ENCODE measurements at regions not wholly inside any gene's neighbourhood (a gene's known extent, or its start where the extent isn't known, plus 50 kb on each side); places are given as distances from the start of the nearest gene placed in this dataset.

- H4K20me1 ChIP-seq (replicated peaks; ENCODE audit: insufficient read depth): no peaks in the 10 kb centered on the region
- Mint-ChIP-seq H3K4me1 (peaks cover under 1% of the 10 kb centered on the region; the same call in 1 of the 3 replicates), H3K4me3 (no peak overlapping the region), H3K27me3 (ENCODE audit: insufficient read depth, low read depth, poor library complexity) (peaks cover under 1% of the 10 kb centered on the region), H3K9me3 (peaks cover 4% of the 10 kb centered on the region; the same call in 2 of the 3 replicates), H3K36me3 (ENCODE audit: low read depth) (peaks cover 6% of the 10 kb centered on the region), H3K27ac (no peak overlapping the region)
- no peaks in the 10 kb centered on the region for H3K79me2 ChIP-seq (replicated peaks; ENCODE audit: insufficient read depth)
- H3F3A ChIP-seq (replicated peaks; ENCODE audit: low read depth): no peaks in the 10 kb centered on the region
- no peak overlapping the region for H3K27ac ChIP-seq (ENCODE audit: low read depth)
- no peaks in the 10 kb centered on the region for H3K9me2 ChIP-seq (ENCODE audit: insufficient read depth)
- DNase-seq (ENCODE audit: low spot score): no peak
- H3K4me3 ChIP-seq: no peak overlapping the region
- no peak for ATAC-seq
- no peak overlapping the region for H2AFZ ChIP-seq
- H3K27me3 ChIP-seq (ENCODE audit: insufficient read depth): no peaks in the 10 kb centered on the region
- no peaks in the 10 kb centered on the region for H3K4me1 ChIP-seq (ENCODE audit: insufficient read depth)
- H3K36me3 ChIP-seq (ENCODE audit: insufficient read depth): no peaks in the 10 kb centered on the region
- no peak for TF ChIP-seq EZH2 (IDR thresholded peaks at IDR 0.05; ENCODE audit: low read depth, unreplicated experiment)
- TF ChIP-seq ZNF331 (CRISPR knock-in tag; IDR thresholded peaks at IDR 0.05; ENCODE audit: low read depth): no peak
- TF ChIP-seq REST (IDR thresholded peaks at IDR 0.05; ENCODE audit: unreplicated experiment): no peak
- no peak for TF ChIP-seq EZH2phosphoT487 (IDR thresholded peaks at IDR 0.05; ENCODE audit: unreplicated experiment)
- TF ChIP-seq ETS1 (IDR thresholded peaks at IDR 0.05): no peak
- TF ChIP-seq STAT1 (IDR thresholded peaks at IDR 0.05; ENCODE audit: unreplicated experiment): no peak
- no peak for TF ChIP-seq CREB1 (CRISPR knock-in tag; IDR thresholded peaks at IDR 0.05; ENCODE audit: low read depth)
- no peak for TF ChIP-seq ZNF114 (CRISPR knock-in tag; IDR thresholded peaks at IDR 0.05)
- no peak for TF ChIP-seq NANOG (IDR thresholded peaks at IDR 0.05; ENCODE audit: borderline replicate concordance)
- TF ChIP-seq CTCF (conservative IDR thresholded peaks at IDR 0.05; ENCODE audit: low read depth in 2 of 2): no peak
- no peak for TF ChIP-seq ZNF462 (CRISPR knock-in tag; IDR thresholded peaks at IDR 0.05)
- no peak for TF ChIP-seq POLR2AphosphoS5 (IDR thresholded peaks at IDR 0.05; ENCODE audit: low read depth)
- TF ChIP-seq JUNB (IDR thresholded peaks at IDR 0.05; ENCODE audit: unreplicated experiment): no peak
- no peak overlapping the region for H3K4me2 ChIP-seq
These were observed 90.4 kb downstream of the NUP35 start for GRCh38 chr2:183214680-183215079.

Data from GM23338 (cell line).